SHP77 treated with DMSO at 0.1 percent for 48 hours (cell line): ENCODE measurements at regions not wholly inside any gene's neighbourhood (a gene's known extent, or its start where the extent isn't known, plus 50 kb on each side); places are given as distances from the start of the nearest gene placed in this dataset.
A peak's percentile ranks its signal among the peaks of the same experiment; 100 is the strongest.

Experiments used
- DNase-seq: peaks from one replicate; lab custom pipeline; 2025; lab: John Stamatoyannopoulos, UW

DNA sequence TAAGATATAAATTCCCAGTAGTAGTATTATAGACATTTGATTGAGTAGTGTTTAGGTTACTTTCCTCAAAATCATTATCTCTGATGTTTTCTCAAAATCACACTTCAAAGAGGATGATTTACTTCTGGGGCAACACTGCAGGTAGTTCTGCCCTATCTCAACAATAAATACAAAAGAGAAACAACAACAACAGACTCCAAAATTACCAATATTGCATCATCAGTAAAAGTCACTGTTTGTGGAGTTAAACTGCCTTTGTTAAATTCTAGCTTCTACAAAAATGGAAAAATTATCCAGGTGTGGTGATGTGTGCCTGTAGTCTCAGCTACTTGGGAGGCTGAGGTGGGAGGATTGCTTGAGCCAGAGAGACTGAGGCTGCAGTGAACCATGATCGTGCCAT is 637.6 kb upstream of the ZNF608 start:
- no peak for DNase-seq

DNA sequence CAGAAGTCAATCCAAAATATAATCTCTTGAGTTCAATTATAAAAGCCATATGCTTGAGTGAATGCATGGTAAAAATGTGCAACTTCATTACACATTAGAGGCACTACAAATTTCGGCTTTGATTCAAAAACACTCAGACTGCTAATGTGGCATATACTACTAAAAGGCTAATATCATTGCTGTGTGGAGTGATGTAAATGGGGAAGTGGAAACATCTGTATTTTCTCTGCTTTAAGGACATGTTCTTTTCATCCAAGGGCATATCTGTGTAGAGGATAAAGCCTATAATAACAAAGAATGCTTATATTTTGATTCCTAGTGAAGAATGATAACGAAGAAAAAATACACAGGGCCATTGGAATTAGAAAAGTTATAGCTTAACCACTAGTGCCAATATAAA is 643.9 kb upstream of the ZNF608 start:
- DNase-seq, result no peak

- DNase-seq, result no peak
Observed at GRCh38 chr5:125393221-125393815, 646.9 kb upstream of the ZNF608 start.

GRCh38 chr5:125394661-125395280 is 648.3 kb upstream of the ZNF608 start:
- no peak for DNase-seq

DNA sequence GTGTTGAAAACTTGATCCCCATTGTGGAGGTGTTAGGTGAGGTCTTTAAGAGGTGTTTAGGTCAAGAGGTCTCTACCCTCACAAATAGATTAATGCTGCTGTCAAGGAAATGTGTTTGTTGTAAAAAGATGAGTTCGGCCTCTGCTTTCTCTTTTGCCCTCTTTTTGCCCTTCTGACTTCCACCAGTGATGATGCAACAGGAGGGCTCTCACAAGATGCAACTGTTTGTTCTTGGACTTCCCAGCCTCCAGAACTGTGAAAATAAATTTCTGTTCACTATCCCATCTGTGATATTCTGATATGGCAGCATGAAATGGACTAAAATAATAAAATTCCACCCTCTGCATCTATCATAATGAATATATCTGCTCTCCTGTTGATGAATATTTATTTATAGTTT is 650.0 kb upstream of the ZNF608 start:
- DNase-seq, result no peak

- no peak for DNase-seq
Observed at GRCh38 chr5:125398466-125398865, 652.0 kb upstream of the ZNF608 start.

DNA sequence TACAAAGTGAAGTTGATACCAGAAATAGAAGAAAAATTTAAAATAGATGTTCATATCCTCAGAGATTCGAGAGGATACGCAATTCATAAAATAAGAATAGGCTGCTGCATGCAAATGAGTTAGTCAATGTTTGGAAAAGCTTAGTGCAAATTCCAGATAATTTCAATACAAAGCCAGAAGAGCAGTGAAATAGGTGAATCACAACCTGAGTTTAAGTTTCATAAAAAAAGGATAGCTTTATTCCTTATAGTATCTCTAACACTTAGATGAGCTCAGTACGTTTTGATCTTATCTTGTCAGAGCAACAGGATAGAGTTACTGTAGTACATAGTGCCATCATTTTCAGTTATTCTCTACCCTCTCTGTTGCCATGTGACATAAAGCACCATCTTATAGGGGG is 653.4 kb upstream of the ZNF608 start:
- DNase-seq, result no peak

DNA sequence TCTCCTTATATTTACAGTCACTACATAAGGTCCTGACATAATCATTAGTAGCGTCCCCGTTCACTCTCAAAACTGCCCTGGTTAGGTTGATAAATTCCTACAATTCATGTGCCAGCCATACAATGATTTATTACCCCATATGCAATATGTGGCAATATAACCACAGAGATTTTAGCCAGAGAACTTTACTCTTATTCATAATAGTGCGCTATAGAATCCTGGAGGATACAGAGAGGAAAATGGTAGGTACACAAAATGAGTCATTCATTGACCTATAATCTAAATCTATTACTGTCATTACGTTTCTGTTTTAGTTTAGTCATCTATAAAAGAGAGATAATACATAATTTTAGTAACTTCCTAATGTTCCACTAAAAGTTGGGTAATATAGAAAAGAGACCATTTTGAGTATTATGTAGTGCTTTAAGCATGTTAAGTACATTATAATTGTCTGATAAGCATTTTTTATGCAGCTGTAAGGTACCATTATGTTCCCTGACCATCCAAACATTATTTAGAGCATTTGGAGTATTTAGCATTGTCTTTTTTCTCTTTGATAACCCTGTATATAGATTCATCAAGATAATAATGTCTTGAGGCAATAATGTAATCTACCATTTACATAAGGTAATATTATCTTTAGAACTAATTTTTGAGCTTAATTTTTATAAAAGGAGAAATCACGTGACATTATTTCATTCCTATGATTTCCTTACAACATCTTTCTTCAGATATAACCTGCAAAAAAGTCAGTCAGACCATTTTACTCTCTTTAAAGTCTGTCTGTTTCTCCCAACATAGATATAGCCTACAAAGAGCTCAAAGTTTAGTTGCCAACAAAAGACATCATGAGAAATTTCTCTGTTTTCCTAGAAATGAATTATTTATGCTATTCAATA is 655.5 kb upstream of the ZNF608 start:
- no peak for DNase-seq

DNA sequence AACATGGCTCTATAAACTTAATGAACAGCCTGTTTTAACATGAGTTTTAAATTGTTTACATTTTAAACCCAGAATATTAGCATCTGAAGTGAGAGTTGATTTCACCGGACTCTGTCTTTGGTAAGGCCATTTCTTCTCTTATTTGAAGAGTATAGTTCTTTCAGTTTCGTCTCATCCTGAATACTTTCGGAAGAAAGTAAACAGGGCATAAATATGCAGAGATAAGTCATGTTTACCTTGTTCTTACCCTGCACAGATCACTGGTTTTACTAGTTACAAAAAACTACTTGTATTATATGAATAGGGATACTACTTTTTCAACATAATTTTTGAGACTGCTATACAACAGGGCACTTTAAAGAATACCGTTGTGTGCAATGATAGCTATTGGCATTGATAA is 656.3 kb upstream of the ZNF608 start:
- no peak for DNase-seq

DNA sequence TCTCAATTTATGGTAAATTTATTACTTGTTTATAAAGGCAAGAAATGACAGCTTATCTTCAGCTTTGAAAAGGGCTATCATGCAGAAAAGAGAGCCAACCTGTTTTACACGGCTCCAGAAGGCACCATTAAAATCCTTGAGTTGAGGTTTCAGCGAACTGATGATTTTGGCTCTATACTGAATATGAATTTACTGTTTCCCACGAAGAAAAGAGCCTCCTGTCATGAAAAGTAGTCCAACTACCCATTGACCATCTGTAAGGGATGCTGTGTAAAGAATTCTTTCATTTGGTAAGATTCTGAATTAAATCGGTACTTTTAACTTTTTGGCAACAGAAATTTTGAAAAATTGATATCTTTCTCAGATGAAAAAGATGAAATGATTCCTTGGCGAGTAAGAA is 657.6 kb upstream of the ZNF608 start:
- no peak for DNase-seq

DNA sequence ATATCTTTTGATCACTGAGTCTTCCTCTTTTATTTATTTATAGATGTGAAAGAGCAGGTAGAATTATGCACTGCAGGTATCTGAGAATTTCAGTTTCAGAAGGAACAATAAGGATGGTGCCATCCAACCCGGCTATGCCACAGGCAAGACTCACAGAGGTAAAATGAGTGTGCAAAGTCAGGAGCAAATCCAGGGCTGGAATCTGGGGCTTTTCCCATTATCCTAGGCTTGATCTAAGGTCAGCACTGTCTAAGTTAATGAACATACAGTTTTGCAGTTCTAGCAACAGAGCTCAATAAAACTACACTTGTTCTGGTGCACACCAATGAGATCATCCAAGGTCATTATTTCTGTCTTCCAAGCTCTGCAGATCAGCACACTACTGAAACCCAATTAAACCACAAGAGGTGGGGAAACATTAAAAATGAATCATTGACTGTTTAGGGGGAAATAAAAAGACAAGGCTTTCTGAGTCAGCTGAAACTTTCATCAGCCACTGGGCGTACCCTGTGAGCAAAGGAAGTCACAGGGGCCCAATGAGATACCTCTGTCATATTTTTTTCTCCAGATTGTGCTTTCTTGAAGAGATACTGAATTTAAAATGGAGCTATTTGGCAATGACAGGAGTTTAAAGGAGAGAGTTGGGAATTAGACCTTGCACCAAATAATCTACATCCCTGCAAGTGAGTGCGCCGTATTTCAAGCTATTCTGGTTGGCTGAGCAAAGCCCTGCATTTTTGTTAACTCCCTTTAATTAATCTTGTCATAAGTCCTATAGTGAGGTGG is 662.2 kb upstream of the ZNF608 start:
- peak; percentile 68 for DNase-seq

DNA sequence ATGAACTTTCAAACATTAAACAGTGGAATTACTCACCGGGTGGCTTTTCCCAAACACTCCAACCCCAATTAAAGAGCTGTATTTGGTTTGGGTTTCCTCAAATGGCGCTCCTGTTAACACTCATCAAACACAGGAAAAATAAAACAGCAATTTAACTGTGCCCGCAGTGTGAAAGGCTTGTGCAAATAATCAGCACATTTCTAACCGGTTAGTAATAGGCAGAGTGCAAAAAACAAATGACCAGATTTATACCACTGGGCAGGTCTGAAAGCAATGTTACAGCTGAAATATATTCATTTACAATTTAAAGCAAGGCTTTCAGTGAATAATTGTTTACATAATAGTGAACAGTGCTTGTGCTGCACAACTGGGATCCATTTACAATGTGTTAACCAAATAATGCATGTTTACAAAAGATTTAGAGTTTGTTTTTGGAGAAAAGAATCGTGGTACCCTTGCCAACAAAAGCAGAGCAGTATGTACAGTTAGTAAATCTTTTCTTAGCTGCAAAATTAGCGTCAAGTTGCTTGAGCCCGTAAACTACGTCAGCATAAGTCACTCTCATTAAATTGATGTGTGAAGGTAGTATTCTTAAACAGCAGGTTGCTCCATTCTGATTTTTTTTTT is 662.9 kb upstream of the ZNF608 start:
- peak; percentile 91 for DNase-seq

DNA sequence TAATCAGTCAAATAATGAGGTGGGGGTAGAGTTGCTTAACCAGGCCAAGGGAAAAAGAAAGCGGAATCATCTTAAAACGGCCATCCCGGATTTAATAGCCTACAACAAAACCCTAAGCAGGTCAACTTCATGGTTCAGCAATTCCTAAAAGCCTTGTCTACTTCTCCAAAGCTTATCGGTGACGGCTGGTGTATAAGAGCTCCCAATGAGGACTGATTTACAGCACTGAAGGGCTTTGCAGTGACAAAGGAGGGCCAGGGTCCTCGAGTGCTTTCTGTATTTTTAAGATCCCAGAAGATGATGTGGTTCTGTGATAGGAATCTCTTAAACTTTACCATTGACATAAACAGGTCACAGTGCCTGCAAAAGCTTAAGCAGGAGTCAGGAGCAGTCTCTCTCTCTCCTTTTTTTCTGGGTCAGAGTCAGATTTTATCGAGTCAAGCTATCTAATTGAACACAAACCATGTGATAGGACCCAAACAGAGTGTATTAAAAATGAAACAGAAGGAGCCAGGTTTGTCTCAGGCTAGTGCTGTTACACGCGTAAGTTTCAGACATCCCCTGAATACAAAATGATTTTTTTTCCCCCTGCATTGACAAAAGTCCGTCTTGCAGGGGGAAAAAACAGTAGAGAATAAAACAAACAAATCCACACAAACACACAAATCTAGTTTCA is 663.6 kb upstream of the ZNF608 start:
- peak; percentile 91 for DNase-seq

- peak; percentile 14 for DNase-seq
Observed at GRCh38 chr5:125410537-125411070, 664.2 kb upstream of the ZNF608 start.

GRCh38 chr5:125411071-125411743 is 664.8 kb upstream of the ZNF608 start:
- no peak for DNase-seq

DNA sequence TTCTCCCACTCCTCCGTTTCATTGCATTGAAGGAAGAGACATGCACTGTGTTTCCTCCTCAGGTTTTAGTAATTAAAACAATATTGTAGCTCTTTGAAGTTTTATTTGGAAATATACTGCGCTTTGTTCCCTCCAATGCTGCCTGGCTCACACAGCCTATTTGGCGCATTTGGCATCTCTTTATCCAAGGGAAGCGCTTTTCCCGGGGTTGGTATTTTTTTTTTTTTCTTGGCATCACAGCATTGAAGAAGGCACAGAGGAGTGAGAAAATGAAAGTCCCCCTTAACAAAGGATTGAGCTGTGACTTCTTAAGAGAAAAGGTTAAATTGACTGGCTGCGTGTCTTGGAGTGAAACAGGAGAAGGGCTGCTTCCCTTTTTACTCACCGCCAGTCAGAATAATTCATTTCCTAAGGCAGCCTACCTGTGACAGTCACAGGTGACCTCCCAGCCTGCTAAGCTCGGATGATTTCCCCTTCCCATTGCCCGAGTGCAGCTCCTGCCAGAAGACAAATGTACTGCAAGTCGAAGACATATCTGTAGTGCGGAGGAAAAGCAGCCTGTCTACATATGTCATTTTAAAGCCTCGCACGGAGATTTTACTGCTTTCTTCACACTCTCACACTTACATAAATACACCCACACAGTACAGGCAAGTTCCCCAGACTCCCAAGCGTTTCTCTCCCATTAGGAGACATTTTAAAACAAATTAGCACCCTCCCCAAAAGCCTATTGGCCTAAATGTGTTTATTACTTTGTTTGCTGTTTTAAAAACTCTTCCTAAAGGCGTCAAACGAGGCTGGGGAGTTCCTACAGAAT is 665.5 kb upstream of the ZNF608 start:
- peak; percentile 31 for DNase-seq

DNA sequence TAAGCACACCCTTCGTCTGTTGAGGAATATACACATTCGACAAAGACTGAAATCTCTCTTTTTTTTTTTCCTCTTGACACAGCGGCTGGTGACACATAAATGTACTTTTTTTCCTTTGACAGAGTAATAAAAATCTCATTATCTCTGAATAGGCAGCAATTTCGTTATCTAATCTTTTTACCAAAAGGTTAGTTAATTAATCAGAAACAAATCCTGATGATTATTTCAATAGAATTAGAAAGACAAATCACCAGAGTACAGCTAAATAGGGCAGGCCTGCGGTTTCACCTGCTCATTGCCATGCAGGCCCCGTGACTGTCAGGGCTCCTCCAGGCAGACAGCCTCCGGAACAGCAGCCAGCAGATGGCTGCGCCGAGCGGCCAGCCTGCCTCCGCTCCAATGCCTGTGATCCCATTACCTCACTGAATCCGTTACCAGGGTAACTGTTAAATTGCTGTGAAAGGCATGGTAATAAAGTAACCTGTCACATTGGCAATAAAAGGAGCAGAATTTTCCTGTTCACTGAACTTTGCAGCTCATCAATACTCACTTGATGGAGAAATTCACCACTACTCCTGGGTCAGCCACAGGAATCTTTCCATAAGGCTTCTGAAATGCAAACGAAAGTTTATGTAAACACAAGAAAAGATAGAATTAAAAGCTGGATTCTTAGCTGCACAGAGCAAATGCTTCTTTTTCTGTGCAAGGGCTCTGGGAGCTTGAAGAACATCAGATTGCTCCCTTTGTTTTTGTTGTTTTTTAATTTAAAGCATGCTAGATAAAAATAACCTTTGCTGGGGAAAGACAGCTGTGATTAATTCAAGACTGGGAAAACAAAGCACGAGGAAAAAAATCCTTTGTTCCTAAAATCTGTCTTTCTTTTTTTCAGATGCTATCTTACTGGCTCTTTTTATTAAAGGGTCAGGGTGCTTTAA is 666.4 kb upstream of the ZNF608 start:
- DNase-seq, result peak; percentile 85

- DNase-seq, result no peak
Observed at GRCh38 chr5:125413496-125414274, 667.2 kb upstream of the ZNF608 start.
